Fibroblast of skin of right quadriceps (primary cell): ENCODE measurements at regions not wholly inside any gene's neighbourhood (a gene's known extent, or its start where the extent isn't known, plus 50 kb on each side); places are given as distances from the start of the nearest gene placed in this dataset.
A peak's percentile ranks its signal among the peaks of the same experiment; 100 is the strongest.
"Not testable (repeated sequence)": the region's sequence is repeated elsewhere in the genome, so short reads cannot be mapped to it uniquely, and the experiment has no call there.

Experiments used
- DNase-seq: peaks from one replicate; pipeline ENCODE4 v3.0.0-alpha.2; 2013

DNA sequence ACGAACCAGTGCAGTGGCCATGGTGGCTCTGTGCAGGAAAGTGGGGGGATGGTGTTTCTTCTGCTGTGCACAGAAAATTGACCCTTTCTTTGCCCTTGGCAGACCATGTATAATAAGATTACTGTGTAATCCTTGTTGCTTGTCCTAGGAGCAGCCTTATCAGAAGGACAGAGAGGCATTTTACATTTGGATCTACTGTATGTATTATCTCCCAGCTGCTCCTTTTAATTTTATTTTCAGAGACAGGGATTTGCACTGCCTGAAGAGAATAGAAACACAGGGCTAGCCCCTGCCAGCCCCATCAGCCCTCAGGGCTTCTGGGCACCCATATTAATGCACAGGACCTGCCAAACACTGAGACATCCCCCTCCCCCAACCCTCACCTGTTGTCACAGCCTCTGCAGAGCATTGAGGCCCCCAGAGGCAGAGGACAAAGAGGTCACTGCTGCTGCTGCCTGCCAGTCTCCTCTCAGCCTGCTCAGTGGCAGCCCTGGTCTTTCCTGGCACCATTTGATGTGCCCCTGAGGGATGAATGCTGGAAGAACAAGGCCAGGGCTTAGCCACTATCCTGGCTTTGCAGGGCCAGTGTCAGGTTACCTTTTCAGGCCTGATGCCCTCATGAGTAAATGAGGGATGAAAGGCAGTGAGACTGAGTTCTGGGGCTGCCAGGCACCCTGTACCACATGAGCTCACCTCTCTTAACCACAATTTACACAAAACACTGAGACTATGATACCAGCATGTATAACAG is 533.4 kb downstream of the NTRK3 start:
- DNase-seq = no peak

- DNase-seq = no peak
These were observed 536.3 kb downstream of the NTRK3 start for GRCh38 chr15:87720235-87720634.

DNA sequence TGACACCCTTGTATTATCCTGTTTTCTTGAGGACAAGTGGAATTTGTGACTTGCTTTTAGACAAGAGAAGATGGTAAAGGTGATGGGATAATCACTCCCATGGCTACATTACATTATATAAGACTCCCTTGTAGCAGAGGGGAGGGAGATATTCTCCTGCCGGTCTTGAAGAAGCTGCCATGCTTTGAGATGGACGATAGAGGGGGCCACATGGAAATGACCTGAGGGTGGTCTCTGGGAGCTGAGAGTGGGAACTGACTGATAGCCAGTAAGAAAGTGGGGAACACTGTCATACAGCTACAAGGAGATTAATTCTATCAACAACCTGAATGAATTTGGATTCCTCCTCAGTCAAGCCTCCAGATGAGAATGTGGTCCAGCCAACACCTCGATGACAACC is 540.1 kb downstream of the NTRK3 start:
- DNase-seq = no peak

- DNase-seq = no peak
These were observed 541.3 kb downstream of the NTRK3 start for GRCh38 chr15:87715252-87715651.

DNA sequence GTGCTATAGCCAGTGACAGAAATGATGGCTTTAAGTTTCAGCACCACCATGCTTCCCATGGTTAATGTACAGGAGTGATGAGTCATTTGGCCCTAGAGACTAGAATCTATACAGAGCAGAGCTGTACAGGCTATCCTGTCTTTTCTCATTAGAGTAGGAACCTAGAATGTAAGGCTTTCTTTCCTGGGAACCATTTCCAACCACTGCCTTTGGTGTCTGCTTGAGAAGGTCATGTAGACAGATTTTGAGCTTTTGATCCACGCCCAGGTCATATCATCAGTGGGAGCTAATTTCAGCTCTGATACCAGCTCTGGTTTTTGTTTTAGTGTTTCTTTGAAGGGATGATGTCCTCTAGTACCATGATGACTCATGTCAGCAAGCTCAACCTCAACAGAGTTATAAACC is 543.1 kb downstream of the NTRK3 start:
- peak; percentile 13 for DNase-seq

DNA sequence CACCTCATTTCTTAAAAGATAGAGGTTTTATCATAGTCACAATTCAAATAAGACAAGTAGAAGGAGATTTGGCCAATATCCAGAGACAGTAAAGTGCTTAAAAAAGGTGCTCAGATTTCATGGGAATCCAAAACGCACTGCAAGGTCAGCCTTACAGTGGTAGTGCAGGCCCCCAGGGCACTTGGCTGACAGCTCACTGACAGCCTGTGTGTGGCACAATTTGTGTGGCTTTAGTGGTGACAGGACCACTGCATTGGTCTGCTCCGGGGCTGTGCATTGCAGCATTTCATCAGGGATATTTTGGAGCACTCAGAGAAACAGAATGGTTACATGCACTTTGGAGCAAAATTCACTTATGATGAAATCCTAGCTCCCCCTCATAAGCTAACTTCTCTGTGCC is 544.3 kb downstream of the NTRK3 start:
- DNase-seq = no peak

- no peak for DNase-seq
These were observed 545.5 kb downstream of the NTRK3 start for GRCh38 chr15:87711026-87711425.

DNA sequence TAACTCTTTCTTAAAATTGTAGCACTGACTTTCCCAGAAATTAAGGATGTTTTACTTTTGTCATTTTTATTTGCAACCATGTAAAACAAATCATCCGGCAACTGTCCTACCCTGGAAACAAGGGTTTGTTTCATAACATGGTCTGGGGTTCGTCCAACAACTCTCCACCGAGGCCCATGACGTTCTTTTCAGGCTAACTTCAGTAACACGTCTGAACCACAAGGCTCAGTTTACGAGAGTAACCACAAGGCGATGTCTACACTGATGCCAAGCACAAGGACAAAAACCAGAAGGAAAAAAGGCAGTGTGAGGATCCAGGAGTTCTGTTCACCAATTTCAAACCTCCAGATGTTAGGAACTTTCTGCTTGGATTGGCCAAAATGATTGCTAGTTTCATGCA is 546.1 kb downstream of the NTRK3 start:
- DNase-seq = no peak

DNA sequence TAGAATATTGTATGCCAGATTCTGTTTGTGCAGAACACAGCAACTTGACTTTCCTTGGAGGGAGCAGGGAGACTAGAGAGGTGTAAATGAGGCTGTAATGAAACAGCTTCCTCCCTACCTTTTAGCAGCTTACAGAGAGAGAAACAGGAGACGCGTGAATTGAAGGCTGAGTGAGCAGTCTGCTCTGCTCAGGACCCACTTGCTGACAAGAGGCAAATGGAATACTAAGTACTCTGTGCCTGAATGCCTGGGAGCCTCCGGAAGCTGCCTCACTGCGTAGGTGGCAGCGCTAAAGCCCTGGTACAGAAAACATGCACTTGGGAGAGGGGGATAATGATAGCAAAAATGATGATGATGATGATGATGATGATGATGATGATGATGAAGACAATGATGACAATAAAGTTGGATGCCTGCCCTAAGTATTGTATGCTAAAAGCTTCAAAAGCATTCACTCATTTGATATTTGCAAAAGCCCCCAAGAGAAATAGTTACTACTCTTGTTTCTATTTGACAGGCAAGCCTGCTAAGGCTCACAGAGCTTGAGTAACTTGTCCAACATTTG is 548.9 kb downstream of the NTRK3 start:
- DNase-seq = no peak

DNA sequence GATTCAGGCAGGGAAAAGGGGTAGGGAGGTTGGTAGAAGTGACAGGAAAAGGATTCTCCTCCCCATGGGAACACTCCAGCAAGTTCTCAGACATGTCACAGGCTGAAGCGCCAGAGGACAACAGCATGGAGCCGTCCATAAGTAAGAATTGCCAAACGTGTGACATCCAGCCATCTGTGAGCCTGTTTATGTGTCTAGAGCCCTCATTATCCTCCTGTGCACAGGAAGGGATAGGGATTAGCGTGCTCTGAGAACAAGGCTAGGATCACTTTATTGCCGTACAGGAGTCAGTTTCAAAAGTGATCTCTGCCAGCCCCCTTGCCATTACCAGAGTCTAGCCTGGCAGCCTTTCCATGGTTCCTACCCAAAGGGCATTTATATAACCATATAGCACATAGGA is 549.5 kb downstream of the NTRK3 start:
- no peak for DNase-seq

- DNase-seq = no peak
These were observed 550.5 kb downstream of the NTRK3 start for GRCh38 chr15:87706001-87706400.

GRCh38 chr15:87704276-87704675 is 552.3 kb downstream of the NTRK3 start:
- DNase-seq = no peak

GRCh38 chr15:87703327-87704111 is 553.0 kb downstream of the NTRK3 start:
- DNase-seq = no peak

DNA sequence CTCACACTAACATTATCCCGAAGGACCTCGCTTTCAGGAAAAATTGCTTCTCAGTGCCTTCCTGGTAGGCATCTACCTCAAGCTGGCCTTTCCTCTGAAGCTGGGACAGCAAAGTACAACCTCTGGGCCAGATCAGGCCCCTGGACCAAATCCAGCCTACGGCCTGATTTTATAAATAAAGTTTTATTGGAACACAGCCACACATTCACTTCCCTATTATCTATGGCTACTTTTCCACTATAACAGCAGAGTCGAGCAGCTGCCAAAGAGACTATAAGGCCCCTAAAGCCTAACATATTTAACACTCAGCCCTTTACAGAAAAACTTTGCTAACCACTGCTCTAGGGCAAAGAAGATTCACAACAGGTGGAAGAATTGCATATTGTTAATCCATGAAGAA is 554.3 kb downstream of the NTRK3 start:
- DNase-seq = no peak

DNA sequence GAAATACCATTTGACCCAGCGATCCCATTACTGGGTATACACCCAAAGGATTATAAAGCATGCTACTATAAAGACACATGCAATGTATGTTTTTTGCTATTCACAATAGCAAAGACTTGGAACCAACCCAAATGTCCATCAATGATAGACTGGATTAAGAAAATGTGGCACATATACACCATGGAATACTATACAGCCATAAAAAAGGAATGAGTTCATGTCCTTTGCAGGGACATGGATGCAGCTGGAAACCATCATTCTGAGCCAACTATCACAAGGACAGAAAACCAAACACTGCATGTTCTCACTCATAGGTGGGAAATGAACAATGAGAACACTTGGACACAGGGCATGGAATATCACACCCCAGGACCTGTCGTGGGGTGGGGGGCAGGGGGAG is 558.1 kb downstream of the NTRK3 start:
- not testable (repeated sequence) for DNase-seq

DNA sequence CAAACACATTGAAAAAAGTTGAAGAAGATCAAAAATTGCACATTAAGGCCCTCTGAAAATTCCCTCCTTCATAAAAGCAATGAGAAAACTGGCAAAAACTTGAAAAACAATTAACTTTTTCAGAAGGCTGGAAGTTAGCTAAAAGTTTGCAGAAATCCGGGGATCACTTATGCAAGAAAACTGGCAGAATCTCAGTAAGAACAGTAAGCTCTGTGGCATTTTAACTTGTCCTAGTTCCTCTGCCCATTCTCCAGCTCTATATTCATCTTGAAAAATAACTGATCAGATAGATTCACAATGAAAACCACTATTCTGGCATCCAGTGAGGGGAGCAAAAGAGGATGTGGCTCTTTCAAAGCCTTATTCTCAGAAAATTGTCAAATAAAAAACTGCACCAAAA is 566.8 kb downstream of the NTRK3 start:
- no peak for DNase-seq

DNA sequence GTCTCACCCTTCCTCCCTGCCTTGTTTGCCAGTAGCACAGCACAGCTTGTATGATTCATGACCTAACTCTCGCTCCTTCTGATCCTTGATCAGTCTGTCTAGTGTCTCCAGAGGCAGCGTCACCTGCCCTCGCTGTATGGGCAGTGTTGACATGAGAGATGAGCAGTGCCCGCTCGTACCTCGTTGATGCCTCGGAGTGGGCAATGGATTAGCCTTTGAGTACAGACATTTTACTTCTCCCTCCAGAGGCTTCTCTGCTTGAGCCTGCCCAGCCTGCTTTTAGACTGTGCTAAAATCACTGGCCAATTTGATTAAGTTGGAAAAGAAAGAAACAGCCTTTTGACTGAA is 569.0 kb downstream of the NTRK3 start:
- no peak for DNase-seq

GRCh38 chr15:87686841-87687522 is 569.6 kb downstream of the NTRK3 start:
- DNase-seq = no peak

GRCh38 chr15:87686339-87686738 is 570.2 kb downstream of the NTRK3 start:
- no peak for DNase-seq

DNA sequence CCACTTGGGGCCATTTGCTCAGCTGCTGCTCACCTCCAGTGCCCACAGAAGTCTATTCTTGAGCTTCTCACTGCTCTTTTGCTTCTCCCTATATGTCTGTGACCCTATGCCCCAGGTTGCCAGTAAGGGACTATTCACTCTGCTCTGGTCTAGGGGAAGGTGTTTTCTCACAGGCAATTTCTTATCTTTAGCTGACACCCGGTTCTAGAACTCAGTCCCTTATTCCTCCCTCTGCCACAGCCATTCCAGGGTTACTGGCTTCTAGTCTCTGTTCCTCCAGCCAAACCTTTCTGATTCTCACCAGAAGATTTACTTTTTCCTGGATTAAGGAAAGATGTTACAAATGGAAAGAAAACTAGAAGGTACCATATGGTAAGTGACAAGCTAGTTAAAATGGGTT is 574.0 kb downstream of the NTRK3 start:
- no peak for DNase-seq

DNA sequence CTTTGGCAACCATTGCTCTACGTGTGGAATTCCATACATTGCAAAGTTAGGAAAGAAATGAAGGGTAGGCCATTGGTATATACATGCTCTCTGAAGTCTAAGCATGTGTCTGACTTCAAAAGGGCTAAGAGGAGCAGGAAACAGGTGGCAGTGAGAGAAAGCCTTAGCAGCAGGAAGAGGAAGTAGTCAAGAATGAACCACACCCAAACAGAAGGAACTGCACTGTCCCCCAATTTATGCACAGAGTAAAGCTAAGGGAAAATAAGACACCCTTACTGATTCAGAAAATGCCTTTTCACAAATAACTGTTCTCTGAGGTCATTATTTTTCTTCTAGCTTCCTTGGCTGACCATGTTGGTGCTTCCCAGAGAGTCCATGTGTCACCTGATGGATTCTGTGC is 575.4 kb downstream of the NTRK3 start:
- no peak for DNase-seq

- DNase-seq = peak; percentile 8
These were observed 576.3 kb downstream of the NTRK3 start for GRCh38 chr15:87680208-87680607.

- no peak for DNase-seq
These were observed 581.3 kb downstream of the NTRK3 start for GRCh38 chr15:87675271-87675670.
